NOMO-1 treated with dmso at 0.1 percent for 144 hours (cell line): ENCODE measurements at regions not wholly inside any gene's neighbourhood (a gene's known extent, or its start where the extent isn't known, plus 50 kb on each side); places are given as distances from the start of the nearest gene placed in this dataset.

Experiments
- DNase-seq: peaks from one replicate; lab custom pipeline; 2025; ENCODE audit not compliant: unreplicated experiment; lab: John Stamatoyannopoulos, UW

- no peak for DNase-seq
Measured at GRCh38 chr20:22333885-22334545, 250.4 kb downstream of the FOXA2 start.

- DNase-seq = no peak
Measured at GRCh38 chr20:22324505-22324904, 259.9 kb downstream of the FOXA2 start.

GRCh38 chr20:22322513-22322912 lies 261.9 kb downstream of the FOXA2 start:
- no peak for DNase-seq

GRCh38 chr20:22321191-22321590 lies 263.2 kb downstream of the FOXA2 start:
- no peak for DNase-seq

- DNase-seq = no peak
Measured at GRCh38 chr20:22320245-22320915, 264.0 kb downstream of the FOXA2 start.

GRCh38 chr20:22315771-22316170 lies 268.6 kb downstream of the FOXA2 start:
- no peak for DNase-seq

GRCh38 chr20:22315073-22315472 lies 269.3 kb downstream of the FOXA2 start:
- no peak for DNase-seq

GRCh38 chr20:22312744-22313346 lies 271.5 kb downstream of the FOXA2 start:
- DNase-seq = no peak

GRCh38 chr20:22308934-22309333 lies 275.4 kb downstream of the FOXA2 start:
- no peak for DNase-seq

GRCh38 chr20:22307409-22307808 lies 277.0 kb downstream of the FOXA2 start:
- DNase-seq = no peak

GRCh38 chr20:22305381-22305780 lies 279.0 kb downstream of the FOXA2 start:
- no peak for DNase-seq

- no peak for DNase-seq
Measured at GRCh38 chr20:22303523-22303922, 280.8 kb downstream of the FOXA2 start.

- no peak for DNase-seq
Measured at GRCh38 chr20:22302039-22302438, 282.3 kb downstream of the FOXA2 start.

- DNase-seq = no peak
Measured at GRCh38 chr20:22293886-22294285, 290.5 kb downstream of the FOXA2 start.

GRCh38 chr20:22289442-22289841 lies 294.9 kb downstream of the FOXA2 start:
- DNase-seq = no peak

- no peak for DNase-seq
Measured at GRCh38 chr20:22288957-22289356, 295.4 kb downstream of the FOXA2 start.

GRCh38 chr20:22288156-22288555 lies 296.2 kb downstream of the FOXA2 start:
- no peak for DNase-seq

GRCh38 chr20:22285555-22285954 lies 298.8 kb downstream of the FOXA2 start:
- no peak for DNase-seq

GRCh38 chr20:22282696-22283095 lies 301.7 kb downstream of the FOXA2 start:
- DNase-seq = no peak

GRCh38 chr20:22274330-22274729 lies 310.0 kb downstream of the FOXA2 start:
- DNase-seq = no peak

- DNase-seq = no peak
Measured at GRCh38 chr20:22268675-22269074, 315.7 kb downstream of the FOXA2 start.

GRCh38 chr20:22264917-22265316 lies 319.5 kb downstream of the FOXA2 start:
- no peak for DNase-seq
